ENCODE measurements at regions not wholly inside any gene's neighbourhood (a gene's known extent, or its start where the extent isn't known, plus 50 kb on each side); places are given as distances from the start of the nearest gene placed in this dataset.

- in situ Hi-C loops (cut with HindIII; ENCODE audit: low sequenced_read_pairs): no loop called here
- DNase-seq (ENCODE audit: low spot score): no peak
These were observed 147.8 kb downstream of the ETS2 start for GRCh38 chr21:38953516-38953915.

GRCh38 chr21:38952890-38953289 lies 147.2 kb downstream of the ETS2 start:
- in situ Hi-C loops (cut with HindIII; ENCODE audit: low sequenced_read_pairs): no loop called here
- DNase-seq (ENCODE audit: low spot score): no peak

- in situ Hi-C loops (cut with HindIII; ENCODE audit: low sequenced_read_pairs): no loop called here
- no peak for DNase-seq (ENCODE audit: low spot score)
These were observed 145.5 kb downstream of the ETS2 start for GRCh38 chr21:38951095-38951730.

- in situ Hi-C loops (cut with HindIII; ENCODE audit: low sequenced_read_pairs): no loop called here
These were observed 144.8 kb downstream of the ETS2 start for GRCh38 chr21:38950435-38951094.

GRCh38 chr21:38949070-38949380 lies 143.3 kb downstream of the ETS2 start:
- no peak for DNase-seq (ENCODE audit: low spot score)
- in situ Hi-C loops (cut with HindIII; ENCODE audit: low sequenced_read_pairs): no loop called here

More at GRCh38 chr21:38950435-38951094, 144.8 kb downstream of the ETS2 start:
- no peak for DNase-seq (ENCODE audit: low spot score)

- DNase-seq (ENCODE audit: low spot score): no peak
- in situ Hi-C loops (cut with HindIII; ENCODE audit: low sequenced_read_pairs): no loop called here
These were observed 142.8 kb downstream of the ETS2 start for GRCh38 chr21:38948377-38949069.

GRCh38 chr21:38945545-38946245 lies 140.0 kb downstream of the ETS2 start:
- in situ Hi-C loops (cut with HindIII; ENCODE audit: low sequenced_read_pairs): no loop called here
- DNase-seq (ENCODE audit: low spot score): no peak

GRCh38 chr21:38944903-38945302 lies 139.2 kb downstream of the ETS2 start:
- in situ Hi-C loops (cut with HindIII; ENCODE audit: low sequenced_read_pairs): no loop called here
- DNase-seq (ENCODE audit: low spot score): no peak

- no peak for DNase-seq (ENCODE audit: low spot score)
- in situ Hi-C loops (cut with HindIII; ENCODE audit: low sequenced_read_pairs): no loop called here
These were observed 138.7 kb downstream of the ETS2 start for GRCh38 chr21:38944402-38944801.

GRCh38 chr21:38942748-38943211 lies 137.1 kb downstream of the ETS2 start:
- no peak for DNase-seq (ENCODE audit: low spot score)
- in situ Hi-C loops (cut with HindIII; ENCODE audit: low sequenced_read_pairs): no loop called here

- no peak for DNase-seq (ENCODE audit: low spot score)
- in situ Hi-C loops (cut with HindIII; ENCODE audit: low sequenced_read_pairs): no loop called here
These were observed 133.0 kb downstream of the ETS2 start for GRCh38 chr21:38938769-38939168.

- DNase-seq (ENCODE audit: low spot score): no peak
These were observed 132.6 kb downstream of the ETS2 start for GRCh38 chr21:38938343-38938742.

GRCh38 chr21:38937844-38938243 lies 132.1 kb downstream of the ETS2 start:
- DNase-seq (ENCODE audit: low spot score): no peak
- in situ Hi-C loops (cut with HindIII; ENCODE audit: low sequenced_read_pairs): no loop called here

More at GRCh38 chr21:38938343-38938742, 132.6 kb downstream of the ETS2 start:
- in situ Hi-C loops (cut with HindIII; ENCODE audit: low sequenced_read_pairs): no loop called here

GRCh38 chr21:38937286-38937790 lies 131.6 kb downstream of the ETS2 start:
- in situ Hi-C loops (cut with HindIII; ENCODE audit: low sequenced_read_pairs): no loop called here
- DNase-seq (ENCODE audit: low spot score): no peak

- in situ Hi-C loops (cut with HindIII; ENCODE audit: low sequenced_read_pairs): no loop called here
- DNase-seq (ENCODE audit: low spot score): no peak
These were observed 130.5 kb downstream of the ETS2 start for GRCh38 chr21:38936240-38936639.

- DNase-seq (ENCODE audit: low spot score): no peak
- in situ Hi-C loops (cut with HindIII; ENCODE audit: low sequenced_read_pairs): no loop called here
These were observed 128.0 kb downstream of the ETS2 start for GRCh38 chr21:38933731-38934130.

- in situ Hi-C loops (cut with HindIII; ENCODE audit: low sequenced_read_pairs): no loop called here
- DNase-seq (ENCODE audit: low spot score): no peak
These were observed 125.6 kb downstream of the ETS2 start for GRCh38 chr21:38931291-38931690.

- in situ Hi-C loops (cut with HindIII; ENCODE audit: low sequenced_read_pairs): no loop called here
- DNase-seq (ENCODE audit: low spot score): no peak
These were observed 125.1 kb downstream of the ETS2 start for GRCh38 chr21:38930853-38931252.

- no peak for DNase-seq (ENCODE audit: low spot score)
- in situ Hi-C loops (cut with HindIII; ENCODE audit: low sequenced_read_pairs): no loop called here
These were observed 124.3 kb downstream of the ETS2 start for GRCh38 chr21:38930066-38930465.

- in situ Hi-C loops (cut with HindIII; ENCODE audit: low sequenced_read_pairs): no loop called here
These were observed 123.9 kb downstream of the ETS2 start for GRCh38 chr21:38929652-38930051.

More at GRCh38 chr21:38929652-38930051, 123.9 kb downstream of the ETS2 start:
- DNase-seq (ENCODE audit: low spot score): no peak
